GM10266 (cell line): ENCODE measurements at regions not wholly inside any gene's neighbourhood (a gene's known extent, or its start where the extent isn't known, plus 50 kb on each side); places are given as distances from the start of the nearest gene placed in this dataset.
A peak's percentile ranks its signal among the peaks of the same experiment; 100 is the strongest.
"Not testable (repeated sequence)": the region's sequence is repeated elsewhere in the genome, so short reads cannot be mapped to it uniquely, and the experiment has no call there.

ENCODE experiments used
- DNase-seq: peaks from one replicate; pipeline ENCODE4 v3.0.0; 2012; ENCODE audit errors: extremely low spot score
- CTCF ChIP-seq: IDR thresholded peaks from 2 replicates; pipeline ENCODE4 v1.5.1; 2012; ENCODE audit warnings: mild to moderate bottlenecking, low read depth; ENCODE audit not compliant: control insufficient read depth, insufficient read depth; ENCODE audit errors: missing control alignments

DNA sequence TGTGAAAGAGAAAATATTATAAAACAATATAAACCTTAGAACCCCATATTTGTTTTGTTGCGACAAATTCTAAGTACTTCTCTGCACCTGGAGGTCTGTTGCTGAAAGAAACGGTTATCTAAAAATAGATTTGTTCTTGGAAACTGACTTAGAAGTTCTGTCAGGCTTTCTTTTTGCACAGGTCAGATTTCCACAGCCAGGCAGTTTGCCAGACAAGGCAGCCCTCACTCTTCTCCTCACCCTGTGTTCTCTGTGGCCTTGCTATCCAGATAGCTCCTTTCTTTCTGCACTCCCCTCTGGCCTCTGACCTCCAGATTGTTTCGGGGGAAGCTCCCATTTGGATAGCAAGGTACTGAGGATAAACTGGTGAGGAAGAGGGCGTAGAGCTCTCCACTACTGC is 413.3 kb upstream of the ONECUT1 start:
- no peak for TF ChIP-seq CTCF
- no peak for DNase-seq

- no peak for TF ChIP-seq CTCF
- DNase-seq: no peak
Measured at GRCh38 chr15:53202876-53203275, 412.7 kb upstream of the ONECUT1 start.

- peak; percentile 52 for DNase-seq
Measured at GRCh38 chr15:53197426-53197839, 407.3 kb upstream of the ONECUT1 start.

GRCh38 chr15:53196788-53197187 is 406.7 kb upstream of the ONECUT1 start:
- no peak for TF ChIP-seq CTCF
- no peak for DNase-seq

More at GRCh38 chr15:53197426-53197839, 407.3 kb upstream of the ONECUT1 start:
- TF ChIP-seq CTCF: peak; percentile 91

- no peak for TF ChIP-seq CTCF
- DNase-seq: no peak
Measured at GRCh38 chr15:53196242-53196641, 406.1 kb upstream of the ONECUT1 start.

- no peak for DNase-seq
- TF ChIP-seq CTCF: no peak
Measured at GRCh38 chr15:53193149-53193548, 403.0 kb upstream of the ONECUT1 start.

DNA sequence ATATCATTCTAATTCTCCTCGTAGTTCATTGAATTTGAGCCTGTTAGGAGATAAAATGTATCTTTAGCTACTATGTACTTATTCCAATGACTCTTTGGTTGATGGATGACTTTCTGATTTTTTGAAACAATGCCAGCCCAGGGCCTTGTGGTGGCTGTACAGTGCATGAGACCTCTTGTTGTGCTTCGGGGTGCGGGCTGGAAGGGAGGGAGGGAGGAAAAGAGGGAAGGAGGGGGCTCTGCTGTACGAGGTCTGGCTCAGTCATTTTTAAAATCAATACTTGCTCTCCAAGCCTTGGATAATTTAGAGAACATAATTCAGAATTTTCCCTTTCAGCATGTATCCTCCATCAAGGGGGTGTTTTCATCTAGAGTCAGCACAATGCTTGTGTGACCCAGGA is 399.7 kb upstream of the ONECUT1 start:
- no peak for DNase-seq

DNA sequence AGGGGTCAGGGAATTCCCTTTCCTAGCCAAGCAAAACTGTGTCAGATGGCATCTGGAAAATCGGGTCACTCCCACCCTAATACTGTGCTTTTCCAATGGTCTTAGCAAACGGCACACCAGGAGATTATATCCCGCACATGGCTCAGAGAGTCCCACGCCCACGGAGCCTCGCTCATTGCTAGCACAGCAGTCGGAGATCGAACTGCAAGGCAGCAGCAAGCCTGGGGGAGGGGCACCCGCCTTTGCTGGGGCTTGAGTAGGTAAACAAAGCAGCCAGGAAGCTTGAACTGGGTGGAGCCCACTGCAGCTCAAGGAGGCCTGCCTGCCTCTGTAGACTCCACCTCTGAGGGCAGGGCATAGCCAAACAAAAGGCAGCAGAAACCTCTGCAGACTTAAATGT is 393.3 kb upstream of the ONECUT1 start:
- not testable (repeated sequence) for DNase-seq

More for the DNA sequence above, 399.7 kb upstream of the ONECUT1 start:
- TF ChIP-seq CTCF: no peak
